KMS-11 (cell line): ENCODE measurements at regions not wholly inside any gene's neighbourhood (a gene's known extent, or its start where the extent isn't known, plus 50 kb on each side); places are given as distances from the start of the nearest gene placed in this dataset.

Experiments used
- H2AFZ ChIP-seq: fragments of 200-600 bp; sonication (generic); 2 replicates; pipeline ENCODE4 v1.6.1; 2016; ENCODE audit warnings: antibody characterized with exemption, mixed run types, low read depth
- H3K27ac ChIP-seq: fragments of 200-600 bp; sonication (generic); 2 replicates; pipeline ENCODE4 v1.6.1; 2016; ENCODE audit warnings: mild to moderate bottlenecking, mixed run types
- H3K27me3 ChIP-seq: fragments of 200-600 bp; sonication (generic); 2 replicates; pipeline ENCODE4 v1.6.1; 2017; ENCODE audit warnings: mild to moderate bottlenecking, low read depth, mixed run types, moderate library complexity; ENCODE audit not compliant: insufficient read depth
- H3K36me3 ChIP-seq: fragments of 200-600 bp; sonication (generic); 2 replicates; pipeline ENCODE4 v1.6.1; 2017; ENCODE audit warnings: mild to moderate bottlenecking, mixed run types; ENCODE audit not compliant: insufficient read depth
- H3K4me1 ChIP-seq: fragments of 200-600 bp; sonication (generic); 2 replicates; pipeline ENCODE4 v1.6.1; 2016; ENCODE audit warnings: mild to moderate bottlenecking, low read depth, mixed run types; ENCODE audit not compliant: poor library complexity, severe bottlenecking
- H3K4me2 ChIP-seq: fragments of 200-600 bp; sonication (generic); 2 replicates; pipeline ENCODE4 v1.7.0; 2016; ENCODE audit warnings: mild to moderate bottlenecking, mixed run types
- H3K4me3 ChIP-seq: fragments of 200-600 bp; sonication (generic); IDR thresholded peaks from 2 replicates; pipeline ENCODE4 v1.6.1; 2017; ENCODE audit warnings: low read depth, low read length, mixed read lengths; ENCODE audit not compliant: insufficient read depth
- H3K79me2 ChIP-seq: fragments of 200-600 bp; sonication (generic); 2 replicates; pipeline ENCODE4 v1.6.1; 2016; ENCODE audit warnings: low read depth, mixed run types; ENCODE audit not compliant: insufficient read depth
- H3K9ac ChIP-seq: fragments of 200-600 bp; sonication (generic); 2 replicates; pipeline ENCODE4 v1.6.1; 2016; ENCODE audit warnings: mild to moderate bottlenecking, mixed run types
- H4K20me1 ChIP-seq: fragments of 200-600 bp; sonication (generic); 2 replicates; pipeline ENCODE4 v1.6.1; 2016; ENCODE audit warnings: mild to moderate bottlenecking, mixed run types; ENCODE audit not compliant: insufficient read depth
- TF ChIP-seq, protein P1 (sequence below): fragments of 200-600 bp; sonication (generic); conservative IDR thresholded peaks from 2 replicates; pipeline ENCODE4 v1.6.1; 2017; ENCODE audit warnings: low read depth, mild to moderate bottlenecking, antibody characterized with exemption, low read length, moderate library complexity, mixed read lengths

DNA sequence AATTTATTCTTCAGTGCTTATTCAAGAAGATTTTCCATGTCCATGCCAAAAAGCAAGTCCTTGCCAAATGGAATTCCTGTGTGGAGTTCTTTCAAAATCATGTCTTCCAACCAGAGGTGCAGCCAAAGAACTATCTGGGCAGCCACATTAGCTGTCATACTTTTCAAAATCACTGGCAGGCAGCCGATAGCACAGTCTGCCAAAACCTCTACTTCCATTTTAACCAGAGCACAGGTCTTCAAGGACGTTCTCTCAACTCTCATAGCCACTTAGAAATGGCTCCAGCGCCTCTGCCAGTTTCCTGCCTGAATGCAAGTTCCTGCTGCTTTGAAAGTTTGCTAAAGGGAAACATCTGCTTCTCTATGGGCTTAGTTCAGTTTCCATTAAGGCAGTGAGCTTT, 975.7 kb upstream of the ADGRL4 start:
- Histone ChIP-seq H3K36me3 (no peaks in the 10 kb centered on the region), H2AFZ (no peak overlapping the region), H3K27ac (no peak overlapping the region), H3K4me3 (no peak overlapping the region), H3K79me2 (no peaks in the 10 kb centered on the region), H4K20me1 (no peaks in the 10 kb centered on the region), H3K4me1 (no peaks in the 10 kb centered on the region), H3K4me2 (no peak overlapping the region), H3K27me3 (no peaks in the 10 kb centered on the region), H3K9ac (no peak overlapping the region)
- TF ChIP-seq, protein P1, sequence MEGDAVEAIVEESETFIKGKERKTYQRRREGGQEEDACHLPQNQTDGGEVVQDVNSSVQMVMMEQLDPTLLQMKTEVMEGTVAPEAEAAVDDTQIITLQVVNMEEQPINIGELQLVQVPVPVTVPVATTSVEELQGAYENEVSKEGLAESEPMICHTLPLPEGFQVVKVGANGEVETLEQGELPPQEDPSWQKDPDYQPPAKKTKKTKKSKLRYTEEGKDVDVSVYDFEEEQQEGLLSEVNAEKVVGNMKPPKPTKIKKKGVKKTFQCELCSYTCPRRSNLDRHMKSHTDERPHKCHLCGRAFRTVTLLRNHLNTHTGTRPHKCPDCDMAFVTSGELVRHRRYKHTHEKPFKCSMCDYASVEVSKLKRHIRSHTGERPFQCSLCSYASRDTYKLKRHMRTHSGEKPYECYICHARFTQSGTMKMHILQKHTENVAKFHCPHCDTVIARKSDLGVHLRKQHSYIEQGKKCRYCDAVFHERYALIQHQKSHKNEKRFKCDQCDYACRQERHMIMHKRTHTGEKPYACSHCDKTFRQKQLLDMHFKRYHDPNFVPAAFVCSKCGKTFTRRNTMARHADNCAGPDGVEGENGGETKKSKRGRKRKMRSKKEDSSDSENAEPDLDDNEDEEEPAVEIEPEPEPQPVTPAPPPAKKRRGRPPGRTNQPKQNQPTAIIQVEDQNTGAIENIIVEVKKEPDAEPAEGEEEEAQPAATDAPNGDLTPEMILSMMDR = no peak

DNA sequence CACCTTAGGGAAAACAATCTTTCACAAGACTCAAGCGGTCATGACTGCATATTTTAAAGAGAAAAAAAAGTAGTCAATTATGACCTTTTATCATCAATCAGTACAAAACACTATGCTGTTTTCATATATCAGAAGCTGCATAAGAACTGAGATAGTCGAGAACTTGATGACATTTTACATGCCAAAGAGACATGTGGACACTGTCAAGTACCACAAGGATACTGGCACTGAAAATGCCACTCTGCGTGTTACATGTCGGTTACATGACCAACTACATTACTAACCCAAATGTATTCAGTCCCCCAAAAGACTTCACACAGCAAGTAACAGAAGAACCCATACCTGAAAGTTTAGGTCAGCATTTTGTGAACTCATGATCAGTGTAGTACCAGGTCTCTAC, 975.0 kb upstream of the ADGRL4 start:
- Histone ChIP-seq H3K4me2 (no peak overlapping the region), H3K4me3 (no peak overlapping the region), H3K79me2 (no peaks in the 10 kb centered on the region), H3K27me3 (no peaks in the 10 kb centered on the region), H3K4me1 (no peaks in the 10 kb centered on the region), H3K9ac (no peak overlapping the region), H3K36me3 (no peaks in the 10 kb centered on the region), H3K27ac (no peak overlapping the region), H4K20me1 (no peaks in the 10 kb centered on the region), H2AFZ (no peak overlapping the region)
- TF ChIP-seq, protein P1 = no peak

DNA sequence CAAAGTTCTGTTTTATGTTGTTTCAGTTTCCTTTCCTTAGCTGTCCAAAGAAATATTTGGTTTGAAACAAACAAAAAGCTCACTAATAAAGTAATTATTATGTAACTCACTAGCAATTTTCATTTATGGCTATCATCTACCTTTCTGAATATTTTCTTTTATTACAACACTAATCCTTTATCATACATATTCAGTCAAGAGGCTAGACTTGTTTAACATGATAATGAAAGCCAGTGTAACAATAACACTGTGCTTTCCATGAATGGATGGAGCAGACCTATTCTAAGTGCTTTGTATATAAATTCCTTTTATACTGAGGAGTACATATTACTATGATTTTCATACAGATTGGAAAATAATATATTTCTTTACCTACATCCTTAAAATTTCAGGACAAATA, 972.8 kb upstream of the ADGRL4 start:
- no peak overlapping the region for H3K4me3 ChIP-seq
- no peaks in the 10 kb centered on the region for H3K27me3 ChIP-seq
- TF ChIP-seq, protein P1 = no peak
- no peaks in the 10 kb centered on the region for H4K20me1 ChIP-seq
- no peaks in the 10 kb centered on the region for H3K36me3 ChIP-seq
- H2AFZ ChIP-seq = no peak overlapping the region
- H3K4me1 ChIP-seq = no peaks in the 10 kb centered on the region
- H3K9ac ChIP-seq = no peak overlapping the region
- H3K27ac ChIP-seq = no peak overlapping the region
- no peaks in the 10 kb centered on the region for H3K79me2 ChIP-seq
- H3K4me2 ChIP-seq = no peak overlapping the region

DNA sequence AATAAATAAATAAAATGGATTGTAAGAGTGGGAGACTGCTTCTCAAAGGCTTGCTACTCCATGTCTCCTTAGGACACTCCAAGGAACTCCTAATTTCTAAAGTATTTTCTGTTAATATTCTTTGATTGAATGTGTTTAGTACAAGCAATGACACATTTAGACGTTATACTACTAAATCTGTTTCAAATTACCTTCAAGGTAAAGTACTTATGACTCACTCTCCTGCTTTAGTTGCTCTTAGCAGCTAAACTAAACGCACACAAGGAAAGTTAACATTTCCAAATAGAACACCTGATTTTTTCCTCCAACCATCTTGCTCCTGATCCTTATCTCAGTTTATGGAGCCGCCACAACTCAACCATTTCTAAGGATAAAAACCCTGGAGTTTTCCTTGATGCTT, 969.8 kb upstream of the ADGRL4 start:
- H3K27me3 ChIP-seq = no peaks in the 10 kb centered on the region
- no peak overlapping the region for H2AFZ ChIP-seq
- no peaks in the 10 kb centered on the region for H3K36me3 ChIP-seq
- no peaks in the 10 kb centered on the region for H3K79me2 ChIP-seq
- H3K4me3 ChIP-seq = no peak overlapping the region
- H3K4me2 ChIP-seq = no peak overlapping the region
- H4K20me1 ChIP-seq = no peaks in the 10 kb centered on the region
- TF ChIP-seq, protein P1 = no peak
- H3K27ac ChIP-seq = no peak overlapping the region
- H3K9ac ChIP-seq = no peak overlapping the region
- no peaks in the 10 kb centered on the region for H3K4me1 ChIP-seq

DNA sequence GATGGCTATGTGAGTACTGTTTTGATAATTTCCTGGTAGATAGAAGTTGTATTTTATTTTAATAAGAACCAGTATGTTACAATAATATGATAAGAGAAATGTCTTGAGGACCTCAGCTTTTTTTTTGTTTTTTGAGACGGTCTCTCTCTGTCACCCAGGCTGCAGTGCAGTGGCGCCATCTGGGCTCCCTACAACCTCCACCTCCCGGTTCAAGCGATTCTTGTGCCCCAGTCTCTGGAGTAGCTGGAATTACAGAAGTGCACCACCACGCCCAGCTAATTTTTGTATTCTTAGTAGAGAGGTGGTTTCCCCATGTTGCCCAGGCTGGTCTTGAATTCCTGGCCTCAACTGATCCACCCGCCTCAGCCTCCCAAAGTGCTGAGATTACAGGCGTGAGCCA, 968.1 kb upstream of the ADGRL4 start:
- Histone ChIP-seq H4K20me1 (no peaks in the 10 kb centered on the region), H3K27me3 (no peaks in the 10 kb centered on the region), H3K4me3 (no peak overlapping the region), H3K4me1 (no peaks in the 10 kb centered on the region), H3K36me3 (no peaks in the 10 kb centered on the region), H3K4me2 (no peak overlapping the region), H2AFZ (no peak overlapping the region), H3K27ac (no peak overlapping the region), H3K79me2 (no peaks in the 10 kb centered on the region), H3K9ac (no peak overlapping the region)
- TF ChIP-seq, protein P1 = no peak
